Stimulated activated CD8-positive, alpha-beta memory T cell treated with anti-CD3 and anti-CD28 coated beads, Interleukin-7, amount 100 ng/mL, for 48 hours (primary cell): ENCODE measurements at regions not wholly inside any gene's neighbourhood (a gene's known extent, or its start where the extent isn't known, plus 50 kb on each side); places are given as distances from the start of the nearest gene placed in this dataset.
"Not testable (repeated sequence)": the region's sequence is repeated elsewhere in the genome, so short reads cannot be mapped to it uniquely, and the experiment has no call there.

Experiments used
- DNase-seq, 2 donors: peaks; one replicate each; pipeline ENCODE4 v3.0.0-alpha.2; 2020; ENCODE audit warnings: low read depth in 1 of 2; ENCODE audit errors: extremely low read depth in 1 of 2

DNA sequence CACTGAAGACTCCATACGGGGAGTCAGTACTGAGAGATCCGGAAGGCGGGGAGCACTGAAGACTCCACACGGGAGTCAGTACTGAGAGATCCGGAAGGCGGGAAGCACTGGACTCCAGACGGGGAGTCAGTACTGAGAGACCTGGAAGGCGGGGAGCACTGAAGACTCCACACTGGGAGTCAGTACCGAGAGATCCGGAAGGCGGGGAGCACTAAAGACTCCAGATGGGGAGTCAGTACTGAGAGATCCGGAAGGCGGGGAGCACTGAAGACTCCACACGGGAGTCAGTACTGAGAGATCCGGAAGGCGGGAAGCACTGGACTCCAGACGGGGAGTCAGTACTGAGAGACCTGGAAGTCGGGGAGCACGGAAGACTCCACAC is 77.2 kb downstream of the DLL1 start:
- DNase-seq: not testable (repeated sequence)

DNA sequence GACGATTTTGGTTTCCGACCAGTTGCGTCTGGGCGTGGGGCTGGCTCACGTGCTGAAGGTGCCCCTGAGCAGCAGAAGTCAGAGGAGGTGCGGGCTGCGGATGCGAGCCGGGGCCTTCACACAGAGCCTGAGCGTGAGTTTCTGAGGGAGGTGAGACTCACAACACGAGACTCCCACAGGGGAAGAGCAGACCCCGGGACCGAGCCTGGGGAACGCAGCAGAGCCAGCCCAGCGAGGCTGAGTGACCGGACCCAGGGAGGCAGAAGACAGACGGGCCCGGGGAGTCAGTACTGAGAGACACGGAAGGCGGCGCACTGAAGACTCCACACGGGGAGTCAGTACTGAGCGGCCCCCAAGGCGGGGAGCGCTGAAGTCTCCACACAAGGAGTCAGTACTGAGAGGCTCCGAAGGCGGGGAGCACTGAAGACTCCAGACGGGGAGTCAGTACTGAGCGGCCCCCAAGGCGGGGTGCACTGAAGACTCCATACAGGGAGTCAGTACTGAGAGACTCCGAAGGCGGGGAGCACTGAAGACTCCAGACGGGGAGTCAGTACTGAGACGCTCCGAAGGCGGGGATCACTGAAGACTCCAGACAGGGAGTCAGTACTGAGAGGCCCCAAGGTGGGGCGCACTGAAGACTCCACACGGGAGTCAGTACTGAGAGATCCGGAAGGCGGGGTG is 77.8 kb downstream of the DLL1 start:
- no peak for DNase-seq

GRCh38 chr6:170212051-170212756 is 78.7 kb downstream of the DLL1 start:
- no peak for DNase-seq

- no peak for DNase-seq
These were observed 79.4 kb downstream of the DLL1 start for GRCh38 chr6:170211404-170212025.

DNA sequence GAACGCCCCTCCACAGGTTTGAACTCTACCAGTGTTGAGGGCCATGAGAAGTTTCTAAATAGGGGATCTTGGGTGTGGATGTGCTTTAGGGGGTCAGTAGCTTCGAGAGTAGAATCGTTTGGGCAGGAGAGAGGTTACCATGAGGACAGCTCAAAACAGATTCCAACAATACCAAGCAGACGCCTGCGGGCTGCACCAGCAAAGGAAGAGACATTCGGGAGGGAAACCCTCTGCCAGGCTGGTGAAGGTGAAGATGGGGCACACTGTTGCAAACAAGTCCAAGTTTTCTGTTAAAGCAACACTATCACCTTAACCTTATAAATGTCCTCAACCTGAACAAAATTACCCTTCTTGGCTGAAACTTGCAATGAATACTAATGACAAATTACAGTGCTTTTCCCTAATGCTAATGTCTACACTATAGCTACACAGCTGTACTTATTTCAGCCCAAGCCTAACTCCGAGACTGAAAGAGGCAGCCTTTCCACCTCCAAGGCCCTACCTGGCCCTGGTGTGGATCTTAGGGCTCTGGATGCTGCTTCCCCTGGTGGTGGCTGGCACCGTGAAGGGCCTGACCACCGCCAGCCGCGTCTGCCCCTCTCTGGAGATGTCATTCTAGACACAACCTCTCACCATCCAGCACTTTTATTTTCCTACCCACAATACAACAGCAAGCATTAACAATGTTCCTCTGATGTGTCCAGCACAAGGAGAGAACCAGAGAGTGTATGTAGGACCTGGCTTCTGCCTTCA is 80.1 kb downstream of the DLL1 start:
- no peak for DNase-seq

DNA sequence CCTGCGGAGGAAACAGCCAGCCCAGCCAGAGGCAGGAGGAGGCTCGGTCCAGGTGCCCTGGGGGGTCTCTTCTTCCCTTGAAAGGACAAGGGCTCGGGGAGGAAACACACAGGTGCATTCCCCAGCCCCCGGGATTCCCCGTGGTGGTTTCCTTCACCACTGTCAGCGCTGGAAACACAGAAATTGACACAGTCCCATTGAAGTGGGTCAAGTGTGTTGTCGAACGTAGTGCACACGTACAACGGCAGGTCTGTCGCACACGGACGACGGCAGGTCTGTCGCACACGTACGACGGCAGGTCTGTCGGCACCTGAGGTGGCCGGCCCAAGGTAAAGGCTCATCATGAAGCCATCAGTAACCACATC is 80.9 kb downstream of the DLL1 start:
- DNase-seq: no peak

DNA sequence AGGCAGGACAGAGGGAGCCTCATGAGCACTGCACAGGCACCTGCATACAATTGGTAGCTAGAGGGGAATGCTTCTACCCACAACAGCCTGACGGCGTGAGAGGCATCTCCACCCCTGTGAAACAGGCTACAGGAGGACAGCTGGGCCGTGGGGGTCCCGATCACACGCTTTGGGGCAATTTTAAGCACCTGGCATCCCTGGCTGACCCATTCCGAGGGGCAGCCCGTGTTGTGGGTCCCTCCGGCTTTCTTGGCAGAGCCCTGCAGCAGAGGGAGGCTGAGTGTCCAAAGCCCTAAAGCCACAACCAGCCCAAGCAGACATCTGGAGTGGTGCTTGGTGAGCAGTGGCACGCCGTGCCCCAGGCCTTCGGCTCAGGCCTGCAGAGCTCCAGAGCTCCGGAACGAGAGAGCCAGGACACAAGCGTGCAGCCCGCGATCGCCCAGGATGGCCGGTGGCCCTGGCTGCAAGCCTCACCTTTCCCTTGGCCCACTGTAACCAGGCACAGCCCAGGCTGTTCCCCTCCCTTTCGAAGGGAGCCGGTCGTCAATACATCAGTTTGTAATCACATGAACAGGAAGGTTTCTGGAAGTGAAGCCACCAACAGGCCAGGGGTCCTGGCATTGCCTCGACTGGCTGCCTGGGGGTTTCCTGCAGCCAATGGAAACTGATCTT is 81.4 kb downstream of the DLL1 start:
- no peak for DNase-seq

DNA sequence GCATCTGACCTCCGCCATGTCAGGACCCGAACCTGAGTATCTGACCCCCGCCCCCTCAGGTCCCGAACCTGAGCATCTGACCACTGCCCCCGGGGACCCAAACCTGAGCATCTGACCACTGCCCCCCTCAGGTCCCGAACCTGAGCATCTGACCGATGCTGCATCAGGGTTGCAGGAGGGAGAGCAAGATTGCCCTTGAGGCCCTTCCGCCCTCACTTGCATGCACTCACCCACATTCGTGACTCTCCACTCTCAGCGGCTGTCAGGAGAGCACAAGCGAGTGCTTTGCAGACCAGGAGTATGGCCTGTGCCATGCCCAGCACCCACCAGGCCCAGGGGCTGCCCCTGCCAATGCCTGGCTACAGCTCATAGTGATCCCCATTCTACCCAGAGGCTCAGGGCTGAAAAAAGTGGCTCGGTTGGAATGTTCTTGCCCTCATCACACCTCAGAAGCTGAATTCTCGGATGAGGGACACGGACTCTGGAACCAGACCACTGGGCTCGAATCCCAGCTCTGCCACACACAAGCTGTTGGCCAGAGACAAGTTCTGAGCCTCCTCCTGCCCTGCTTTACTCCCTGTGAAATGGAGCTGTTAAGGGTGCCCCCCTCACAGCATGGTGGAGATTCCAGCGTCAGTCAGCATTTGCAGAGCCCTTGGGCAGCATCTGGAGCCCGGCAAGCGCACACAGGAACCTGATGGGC is 82.1 kb downstream of the DLL1 start:
- no peak for DNase-seq

GRCh38 chr6:170208182-170208601 is 82.7 kb downstream of the DLL1 start:
- no peak for DNase-seq

GRCh38 chr6:170207586-170208181 is 83.2 kb downstream of the DLL1 start:
- no peak for DNase-seq

GRCh38 chr6:170206851-170207431 is 83.9 kb downstream of the DLL1 start:
- DNase-seq: no peak

DNA sequence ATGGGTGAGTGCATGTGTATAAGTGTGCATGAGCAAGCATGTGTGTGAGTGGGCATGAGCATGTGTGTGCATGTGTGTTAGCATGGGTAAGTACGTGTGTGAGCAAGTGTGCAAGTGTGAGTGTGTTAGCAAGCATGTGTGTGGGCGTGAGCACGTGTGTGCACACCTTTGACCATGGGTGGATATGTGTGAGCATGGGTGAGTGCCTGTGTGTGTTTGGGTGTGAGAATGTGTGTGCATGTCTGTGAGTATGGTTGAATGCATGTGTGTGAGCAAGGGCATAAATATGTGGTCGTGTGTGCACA is 84.6 kb downstream of the DLL1 start:
- DNase-seq: no peak

DNA sequence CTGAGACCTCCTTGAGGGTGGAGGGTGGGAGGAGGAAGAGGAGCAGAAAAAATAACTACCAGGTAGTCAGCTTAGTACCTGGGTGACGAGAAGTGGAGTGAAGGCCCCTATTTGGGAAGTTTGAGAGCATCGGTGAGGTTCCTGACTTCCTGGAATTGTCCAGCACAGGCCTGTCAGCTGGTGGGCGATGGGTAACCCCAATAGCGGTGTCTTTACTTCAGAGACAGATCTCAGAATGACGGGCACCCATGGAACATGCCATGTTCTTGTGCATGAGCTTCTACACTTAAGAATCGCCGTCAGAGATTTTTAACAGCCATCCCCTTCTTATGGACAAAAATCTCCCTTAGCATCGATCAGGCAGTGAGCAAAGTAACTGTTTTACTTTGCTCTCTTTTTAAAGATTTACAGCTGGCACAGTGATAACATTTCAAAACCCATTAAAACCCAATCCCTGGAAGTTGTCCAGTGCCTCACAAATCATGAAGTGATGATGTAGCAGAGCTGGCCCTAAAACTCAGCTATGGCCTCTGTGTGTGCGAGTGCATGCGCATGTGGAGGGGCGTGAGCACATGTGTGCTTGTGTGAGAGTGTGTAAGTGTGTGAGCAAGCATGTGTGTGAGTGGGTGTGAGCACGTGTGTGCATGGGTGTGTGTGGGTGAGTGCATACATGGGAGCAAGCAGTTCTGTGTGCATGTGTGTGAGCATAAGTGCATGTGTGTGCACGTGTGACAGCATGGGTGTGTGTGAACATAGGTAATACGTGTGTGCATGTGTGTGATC is 85.2 kb downstream of the DLL1 start:
- DNase-seq: no peak

- DNase-seq: no peak
These were observed 85.8 kb downstream of the DLL1 start for GRCh38 chr6:170205126-170205525.

GRCh38 chr6:170203212-170203611 is 87.7 kb downstream of the DLL1 start:
- DNase-seq: no peak

GRCh38 chr6:170202416-170203135 is 88.3 kb downstream of the DLL1 start:
- no peak for DNase-seq

DNA sequence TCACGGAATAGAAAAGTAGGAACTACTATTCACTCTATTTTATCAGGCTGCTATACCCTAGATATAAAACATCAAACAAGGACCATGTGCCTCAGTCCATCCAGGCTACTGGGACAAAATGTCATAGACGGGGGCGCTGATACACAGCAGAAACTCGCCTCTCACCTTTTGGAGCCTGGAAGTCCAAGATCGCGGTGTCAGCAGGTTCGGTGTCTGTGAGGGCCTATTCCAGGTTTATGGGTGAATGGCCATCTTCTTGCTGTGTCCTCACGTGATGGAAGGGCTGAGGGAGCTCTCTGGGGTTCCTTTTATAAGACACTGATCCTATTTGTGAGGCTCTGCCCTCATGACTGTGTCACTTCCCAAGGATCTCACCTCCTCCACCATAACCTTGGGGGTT is 89.5 kb downstream of the DLL1 start:
- no peak for DNase-seq

DNA sequence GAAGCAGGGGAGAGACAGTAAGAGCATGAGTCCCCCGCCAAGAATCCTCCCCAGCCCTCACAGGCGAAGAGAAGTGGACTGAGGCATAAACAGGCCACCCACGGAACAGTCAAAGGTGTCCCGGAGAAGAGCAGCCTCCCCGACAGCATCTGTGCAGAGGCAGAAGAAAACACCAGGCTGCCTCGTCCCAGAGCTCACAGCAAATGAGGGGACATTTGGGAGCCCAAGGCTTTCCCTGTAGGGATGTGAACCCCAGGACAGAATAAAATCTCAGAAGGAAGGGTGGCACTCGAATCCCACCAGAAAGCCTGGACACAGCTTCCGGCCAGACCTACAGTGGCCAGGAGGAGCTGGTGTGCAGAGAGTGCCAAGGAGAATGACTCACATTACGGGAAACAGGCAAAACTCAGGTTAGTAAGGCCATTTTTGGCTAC is 90.4 kb downstream of the DLL1 start:
- no peak for DNase-seq
